WTC11 (cell line): ENCODE measurements at regions not wholly inside any gene's neighbourhood (a gene's known extent, or its start where the extent isn't known, plus 50 kb on each side); places are given as distances from the start of the nearest gene placed in this dataset.

Experiments used
- ATAC-seq: fragments of 200-7000 bp; cut with Tn5 transposase; 2 replicates; pipeline ENCODE4 v1.10.0; 2021; ENCODE audit warnings: mild to moderate bottlenecking, moderate library complexity
- CTCF ChIA-PET: fragments of 300-600 bp; sonication (Branson Sonifier 250); formaldehyde crosslinking; loops from one replicate; lab custom pipeline; 2021; ENCODE audit warnings: antibody characterized with exemption; lab: Charles Lee
- POLR2A ChIA-PET: fragments of 350-600 bp; sonication (Branson Sonifier 250); formaldehyde crosslinking; loops from one replicate; lab custom pipeline; 2021; ENCODE audit warnings: antibody characterized with exemption; lab: Charles Lee
- DNase-seq: peaks from one replicate; pipeline ENCODE4 v3.0.0; 2021; ENCODE audit warnings: low spot score
- H3K27ac Mint-ChIP-seq: 2 replicates; pipeline ENCODE4 v1.8.0; 2021; ENCODE audit warnings: mixed read lengths
- H3K27me3 Mint-ChIP-seq: 2 replicates; pipeline ENCODE4 v1.8.0; 2021; ENCODE audit warnings: low read depth, mild to moderate bottlenecking, moderate library complexity, mixed read lengths
- H3K36me3 Mint-ChIP-seq: 2 replicates; pipeline ENCODE4 v1.8.0; 2021; ENCODE audit warnings: mixed read lengths
- H3K4me1 Mint-ChIP-seq: 2 replicates; pipeline ENCODE4 v1.8.0; 2022; ENCODE audit warnings: mixed read lengths
- H3K4me3 Mint-ChIP-seq: 2 replicates; pipeline ENCODE4 v1.8.0; 2021; ENCODE audit warnings: mild to moderate bottlenecking, moderate library complexity, mixed read lengths
- H3K9me3 Mint-ChIP-seq: 2 replicates; pipeline ENCODE4 v1.8.0; 2021; ENCODE audit warnings: mixed read lengths
- ETV6 ChIP-seq: sonication (generic); formaldehyde crosslinking; IDR thresholded peaks from 2 replicates; pipeline ENCODE4 v1.8.1; 2022; ENCODE audit warnings: mild to moderate bottlenecking, missing genetic modification reagents
- JAZF1 ChIP-seq: fragments of 250-450 bp; sonication (Bioruptor Pico); IDR thresholded peaks from 2 replicates; pipeline ENCODE4 v1.9.0; 2021; ENCODE audit warnings: moderate library complexity, mild to moderate bottlenecking, inconsistent platforms
- NFATC4 ChIP-seq: fragments of 250-450 bp; sonication (Bioruptor Pico); IDR thresholded peaks from 2 replicates; pipeline ENCODE4 v1.9.0; 2021; ENCODE audit warnings: mild to moderate bottlenecking
- SMAD3 ChIP-seq: sonication (generic); formaldehyde crosslinking; IDR thresholded peaks from 2 replicates; pipeline ENCODE4 v1.8.0; 2022; ENCODE audit warnings: missing genetic modification reagents, mild to moderate bottlenecking, borderline replicate concordance
- TP53 ChIP-seq: sonication (generic); formaldehyde crosslinking; IDR thresholded peaks from 2 replicates; pipeline ENCODE4 v1.8.1; 2023; ENCODE audit warnings: mild to moderate bottlenecking, missing genetic modification reagents
- USF1 ChIP-seq: sonication (generic); formaldehyde crosslinking; IDR thresholded peaks from 2 replicates; pipeline ENCODE4 v1.8.0; 2022; ENCODE audit warnings: mild to moderate bottlenecking, missing genetic modification reagents
- ZNF219 ChIP-seq: sonication (generic); formaldehyde crosslinking; IDR thresholded peaks from 2 replicates; pipeline ENCODE4 v1.8.0; 2023; ENCODE audit warnings: missing genetic modification reagents, mild to moderate bottlenecking, borderline replicate concordance
- ZNF532 ChIP-seq: fragments of 250-450 bp; sonication (Bioruptor Pico); IDR thresholded peaks from 2 replicates; pipeline ENCODE4 v1.9.0; 2021; ENCODE audit warnings: mild to moderate bottlenecking, borderline replicate concordance
- ZNF671 ChIP-seq: fragments of 250-450 bp; sonication (Bioruptor Pico); IDR thresholded peaks from 2 replicates; pipeline ENCODE4 v1.8.0; 2021; ENCODE audit warnings: mild to moderate bottlenecking
- ZSCAN18 ChIP-seq: fragments of 250-450 bp; sonication (Bioruptor Pico); IDR thresholded peaks from 2 replicates; pipeline ENCODE4 v2.1.2; 2022; ENCODE audit warnings: mild to moderate bottlenecking, moderate library complexity

GRCh38 chr21:38740090-38740489 lies 65.6 kb upstream of the ETS2 start (continued):
- no peak for TF ChIP-seq USF1 (CRISPR knock-in tag)
- no peak for TF ChIP-seq ETV6 (CRISPR knock-in tag)
- no peak for TF ChIP-seq ZNF532 (CRISPR knock-in tag)
- no peak for TF ChIP-seq ZNF219
- TF ChIP-seq, all 79 proteins: peak for 0

GRCh38 chr21:38741092-38741949 lies 64.4 kb upstream of the ETS2 start:
- DNase-seq (no peak), ATAC-seq (no peak)
- Mint-ChIP-seq H3K27ac (no peak overlapping the region), H3K27me3 (no peaks in the 10 kb centered on the region), H3K4me3 (no peak overlapping the region)
- ChIA-PET POLR2A (no interaction called here), CTCF (interaction anchor here (1.1 kb wide), 1 partner anchor 385 kb away, joined by 4 read pairs; no protein-coding TSS in a partner anchor)
- TF ChIP-seq ZSCAN18 (CRISPR knock-in tag), result no peak
- no peak for TF ChIP-seq ZNF532 (CRISPR knock-in tag)
- TF ChIP-seq, all 79 proteins: peak for 0
- no peaks in the 10 kb centered on the region for H3K36me3 Mint-ChIP-seq
- peaks cover 4% of the 10 kb centered on the region; the same call in 1 of the 2 replicates for H3K9me3 Mint-ChIP-seq
- H3K4me1 Mint-ChIP-seq, result no peaks in the 10 kb centered on the region; the same call in 1 of the 2 replicates

GRCh38 chr21:38741950-38742256 lies 63.8 kb upstream of the ETS2 start:
- peaks cover 9% of the 10 kb centered on the region for H3K9me3 Mint-ChIP-seq
- no peak overlapping the region for H3K27ac Mint-ChIP-seq
- no peaks in the 10 kb centered on the region for H3K36me3 Mint-ChIP-seq
- DNase-seq, result no peak
- no peak for ATAC-seq
- no peaks in the 10 kb centered on the region for H3K4me1 Mint-ChIP-seq
- H3K4me3 Mint-ChIP-seq, result no peak overlapping the region
- ChIA-PET CTCF (interaction anchor here (1.1 kb wide), 1 partner anchor 384 kb away, joined by 4 read pairs; no protein-coding TSS in a partner anchor), POLR2A (no interaction called here)
- H3K27me3 Mint-ChIP-seq, result no peaks in the 10 kb centered on the region
- TF ChIP-seq JAZF1 (CRISPR knock-in tag) (no peak), TP53 (CRISPR knock-in tag) (no peak), ZNF671 (CRISPR knock-in tag) (no peak), NFATC4 (CRISPR knock-in tag) (no peak), SMAD3 (CRISPR knock-in tag) (no peak)
